Left ventricle myocardium inferior (tissue), 1 donor: ENCODE measurements at regions not wholly inside any gene's neighbourhood (a gene's known extent, or its start where the extent isn't known, plus 50 kb on each side); places are given as distances from the start of the nearest gene placed in this dataset.

Source experiments
- DNase-seq: peaks from one replicate; pipeline ENCODE4 v3.0.0-alpha.2; 2020
- H3K27ac ChIP-seq: fragments of 200-600 bp; replicated peaks from 2 replicates; pipeline ENCODE4 v1.8.0; 2021
- H3K27me3 ChIP-seq: fragments of 200-600 bp; 2 replicates; pipeline ENCODE4 v1.8.0; 2021; ENCODE audit warnings: low read depth
- H3K36me3 ChIP-seq: fragments of 200-600 bp; 2 replicates; pipeline ENCODE4 v1.8.0; 2021
- H3K4me1 ChIP-seq: fragments of 200-600 bp; 2 replicates; pipeline ENCODE4 v1.8.0; 2021
- H3K4me3 ChIP-seq: fragments of 200-600 bp; 2 replicates; pipeline ENCODE4 v1.8.0; 2021; ENCODE audit warnings: mild to moderate bottlenecking, moderate library complexity
- H3K9me3 ChIP-seq: fragments of 200-600 bp; replicated peaks from 2 replicates; pipeline ENCODE4 v1.8.0; 2021
- CTCF ChIP-seq: fragments of 200-600 bp; IDR thresholded peaks from 2 replicates; pipeline ENCODE4 v1.8.0; 2021; ENCODE audit warnings: antibody characterized with exemption, mild to moderate bottlenecking, borderline replicate concordance
- intact Hi-C: fragments of 100-400 bp; cut with micrococcal nuclease; formaldehyde crosslinking; loops from one replicate; pipeline ENCODE4 v1.11.0; 2022
- donor health status: DM: no; HTN: yes; CAD: no; lungs with severe emphysema.

GRCh38 chr5:4882186-4882585, 257.9 kb upstream of the ADAMTS16 start:
- no peak for DNase-seq
- no peak overlapping the region for H3K4me3 ChIP-seq
- no peaks in the 10 kb centered on the region for H3K4me1 ChIP-seq
- no peaks in the 10 kb centered on the region for H3K9me3 ChIP-seq
- H3K27ac ChIP-seq: no peak overlapping the region
- H3K27me3 ChIP-seq: no peaks in the 10 kb centered on the region
- no peaks in the 10 kb centered on the region for H3K36me3 ChIP-seq
- no peak for TF ChIP-seq CTCF
- intact Hi-C loops: no loop called here

- no peak for TF ChIP-seq CTCF
- no peaks in the 10 kb centered on the region for H3K36me3 ChIP-seq
- no peak overlapping the region for H3K4me3 ChIP-seq
- peak; percentile 46 for DNase-seq
- no peak overlapping the region for H3K27ac ChIP-seq
- no peaks in the 10 kb centered on the region for H3K27me3 ChIP-seq
- H3K9me3 ChIP-seq: no peaks in the 10 kb centered on the region
- intact Hi-C loops: no loop called here
- no peaks in the 10 kb centered on the region for H3K4me1 ChIP-seq
Measured at GRCh38 chr5:4883360-4883759, 256.8 kb upstream of the ADAMTS16 start.

- DNase-seq: no peak
- H3K36me3 ChIP-seq: no peaks in the 10 kb centered on the region
- intact Hi-C loops: no loop called here
- H3K27me3 ChIP-seq: peaks cover 33% of the 10 kb centered on the region
- no peaks in the 10 kb centered on the region for H3K4me1 ChIP-seq
- H3K9me3 ChIP-seq: no peaks in the 10 kb centered on the region
- TF ChIP-seq CTCF: no peak
- H3K4me3 ChIP-seq: no peak overlapping the region
- no peak overlapping the region for H3K27ac ChIP-seq
Measured at GRCh38 chr5:4893063-4893744, 246.9 kb upstream of the ADAMTS16 start.

- H3K27ac ChIP-seq: no peak overlapping the region
- intact Hi-C loops: no loop called here
- peaks cover 41% of the 10 kb centered on the region for H3K27me3 ChIP-seq
- no peak for TF ChIP-seq CTCF
- no peaks in the 10 kb centered on the region for H3K9me3 ChIP-seq
- H3K4me1 ChIP-seq: no peaks in the 10 kb centered on the region
- H3K4me3 ChIP-seq: no peak overlapping the region
- no peaks in the 10 kb centered on the region for H3K36me3 ChIP-seq
- no peak for DNase-seq
Measured at GRCh38 chr5:4896328-4896727, 243.8 kb upstream of the ADAMTS16 start.

- Histone ChIP-seq H3K27me3 (peaks cover 23% of the 10 kb centered on the region), H3K4me3 (no peak overlapping the region), H3K4me1 (no peaks in the 10 kb centered on the region), H3K27ac (no peak overlapping the region), H3K36me3 (no peaks in the 10 kb centered on the region), H3K9me3 (no peaks in the 10 kb centered on the region)
- no peak for TF ChIP-seq CTCF
- no peak for DNase-seq
- intact Hi-C loops: no loop called here
Measured at GRCh38 chr5:4901305-4901811, 238.8 kb upstream of the ADAMTS16 start.
